Ascending aorta (tissue), 2 donors: ENCODE measurements at regions not wholly inside any gene's neighbourhood (a gene's known extent, or its start where the extent isn't known, plus 50 kb on each side); places are given as distances from the start of the nearest gene placed in this dataset.
A peak's percentile ranks its signal among the peaks of the same experiment; 100 is the strongest.

Experiments
- DNase-seq, 2 donors: peaks; one replicate each; pipeline ENCODE4 v3.0.0-alpha.2; 2019; ENCODE audit warnings: low spot score in 2 of 2
- H3K27ac ChIP-seq, 2 donors: fragments of 200-600 bp; sonication (generic); one replicate each; pipeline ENCODE4 v1.5.1; 2016 to 2017; ENCODE audit warnings: mild to moderate bottlenecking in 1 of 2
- H3K27me3 ChIP-seq: fragments of 200-600 bp; sonication (generic); one replicate; pipeline ENCODE4 v1.5.1; 2017
- H3K36me3 ChIP-seq, 2 donors: fragments of 200-600 bp; sonication (generic); one replicate each; pipeline ENCODE4 v1.5.1; 2016
- H3K4me1 ChIP-seq, 2 donors: fragments of 200-600 bp; sonication (generic); one replicate each; pipeline ENCODE4 v1.5.1; 2016 to 2017; ENCODE audit warnings: mild to moderate bottlenecking in 1 of 2
- H3K4me3 ChIP-seq, 2 donors: fragments of 200-600 bp; sonication (generic); one replicate each; pipeline ENCODE4 v1.5.1; 2016 to 2017; ENCODE audit warnings: mild to moderate bottlenecking in 1 of 2
- H3K9me3 ChIP-seq, 2 donors: fragments of 200-600 bp; sonication (generic); one replicate each; pipeline ENCODE4 v1.5.1; 2016
- CTCF ChIP-seq, 3 experiments: fragments of 200-600 bp in 2 of 3; fragments of 450-650 bp in 1 of 3; sonication (generic) in 2 of 3; IDR thresholded peaks; one replicate each; pipeline ENCODE4 v1.5.1; 2016 to 2019; ENCODE audit warnings: antibody characterized with exemption in 3 of 3, mild to moderate bottlenecking in 1 of 3, moderate library complexity in 1 of 3
- intact Hi-C: fragments of 100-400 bp; cut with DNase I; formaldehyde crosslinking; loops from one replicate; pipeline ENCODE4 v1.15.1; 2023

- H3K27me3 ChIP-seq: no peaks in the 10 kb centered on the region
- H3K4me1 ChIP-seq: peaks cover 4 to 29% of the 10 kb centered on the region in 2 donors
- peak overlapping the region in 1 of 2 donors; percentile 9 for H3K27ac ChIP-seq
- TF ChIP-seq CTCF (IDR thresholded peaks at IDR 0.05): no peak
- no peaks in the 10 kb centered on the region for H3K9me3 ChIP-seq
- no peak overlapping the region for H3K4me3 ChIP-seq
- no peaks in the 10 kb centered on the region for H3K36me3 ChIP-seq
- no peak for DNase-seq
- intact Hi-C loops: loop anchor here (5.0 to 10.0 kb wide), 3 partner anchors 156 to 637 kb away; no protein-coding TSS in a partner anchor
Measured at GRCh38 chr21:35208104-35208503, 159.0 kb upstream of the RUNX1 start.

GRCh38 chr21:35207322-35207721 is 158.2 kb upstream of the RUNX1 start:
- no peak for TF ChIP-seq CTCF (IDR thresholded peaks at IDR 0.05)
- Histone ChIP-seq H3K9me3 (no peaks in the 10 kb centered on the region), H3K36me3 (no peaks in the 10 kb centered on the region), H3K4me3 (no peak overlapping the region), H3K4me1 (peaks cover 4 to 30% of the 10 kb centered on the region in 2 donors), H3K27me3 (no peaks in the 10 kb centered on the region), H3K27ac (peak overlapping the region in 1 of 2 donors; percentile 22)
- no peak for DNase-seq
- intact Hi-C loops: loop anchor here (5.0 to 10.0 kb wide), 3 partner anchors 155 to 637 kb away; no protein-coding TSS in a partner anchor

- no peaks in the 10 kb centered on the region for H3K9me3 ChIP-seq
Measured at GRCh38 chr21:35206141-35207125, 157.3 kb upstream of the RUNX1 start.

GRCh38 chr21:35204850-35205541 is 155.9 kb upstream of the RUNX1 start:
- Histone ChIP-seq H3K36me3 (no peaks in the 10 kb centered on the region), H3K27me3 (no peaks in the 10 kb centered on the region), H3K27ac (peak overlapping the region; percentile 70 to 72), H3K4me1 (peaks cover 4 to 30% of the 10 kb centered on the region in 2 donors), H3K4me3 (peak overlapping the region; percentile 4 to 50), H3K9me3 (no peaks in the 10 kb centered on the region)
- peak in 1 of 2 donors; percentile 82 for DNase-seq
- no peak for TF ChIP-seq CTCF (IDR thresholded peaks at IDR 0.05)
- intact Hi-C loops: loop anchor here (5.0 to 10.0 kb wide), 3 partner anchors 153 to 640 kb away; no protein-coding TSS in a partner anchor

More at GRCh38 chr21:35206141-35207125, 157.3 kb upstream of the RUNX1 start:
- Histone ChIP-seq H3K27me3 (no peaks in the 10 kb centered on the region), H3K36me3 (no peaks in the 10 kb centered on the region), H3K4me3 (no peak overlapping the region), H3K4me1 (peaks cover 4 to 30% of the 10 kb centered on the region in 2 donors), H3K27ac (peak overlapping the region; percentile 70 to 72)
- DNase-seq: no peak
- intact Hi-C loops: loop anchor here (5.0 to 10.0 kb wide), 3 partner anchors 154 to 638 kb away; no protein-coding TSS in a partner anchor
- TF ChIP-seq CTCF (IDR thresholded peaks at IDR 0.05): no peak

GRCh38 chr21:35204125-35204524 is 155.0 kb upstream of the RUNX1 start:
- H3K27me3 ChIP-seq: no peaks in the 10 kb centered on the region
- no peak for DNase-seq
- intact Hi-C loops: loop anchor here (10.0 kb wide), 1 partner anchor 641 kb away; no protein-coding TSS in a partner anchor
- H3K4me1 ChIP-seq: peaks cover under 1 to 25% of the 10 kb centered on the region in 2 donors
- no peak for TF ChIP-seq CTCF (IDR thresholded peaks at IDR 0.05)
- no peaks in the 10 kb centered on the region for H3K36me3 ChIP-seq
- peak overlapping the region; percentile 65 to 72 for H3K27ac ChIP-seq
- H3K9me3 ChIP-seq: no peaks in the 10 kb centered on the region
- no peak overlapping the region for H3K4me3 ChIP-seq
